Endothelial cell of umbilical vein (primary cell): ENCODE measurements at regions not wholly inside any gene's neighbourhood (a gene's known extent, or its start where the extent isn't known, plus 50 kb on each side); places are given as distances from the start of the nearest gene placed in this dataset.

Experiments
- BruUV-seq: library from RNA; stranded (reverse); fragments of 400-500 nt; replicated peaks from 2 replicates; lab custom pipeline; 2021; lab: Mats Ljungman, UMichigan
- CTCF ChIA-PET: fragments of 300-600, 350-600 bp; sonication (Branson Sonifier 250); formaldehyde crosslinking; loops from one replicate; lab custom pipeline; 2021; ENCODE audit warnings: antibody characterized with exemption, inconsistent platforms; lab: Charles Lee
- POLR2A ChIA-PET: fragments of 300-600, 350-600 bp; sonication (Branson Sonifier 250); formaldehyde crosslinking; loops from one replicate; lab custom pipeline; 2021; ENCODE audit warnings: antibody characterized with exemption, inconsistent platforms; lab: Charles Lee
- DNase-seq: peaks from one replicate; pipeline ENCODE4 v3.0.0-alpha.2; 2011; ENCODE audit warnings: low read depth, low spot score
- FAIRE-seq: peaks from 2 replicates; lab custom pipeline; 2011; peaks lifted over from hg19 to GRCh38; lab: Jason Lieb, UNC
- H2AFZ ChIP-seq: 2 replicates; pipeline ENCODE4 v1.6.0; 2012; ENCODE audit warnings: low read depth, low read length, control low read depth, inconsistent platforms
- H3K27ac ChIP-seq: 2 replicates; pipeline ENCODE4 v1.5.1; 2011; ENCODE audit warnings: low read depth, mild to moderate bottlenecking, control low read depth, low read length, moderate library complexity; ENCODE audit not compliant: insufficient read depth
- H3K27me3 ChIP-seq, 2 experiments: 2 replicates each; pipeline versions ENCODE4 v1.6.0 to v1.6.1; 2011; ENCODE audit warnings: low read length in 2 of 2, mixed read lengths in 1 of 2; ENCODE audit not compliant: control insufficient read depth in 2 of 2, insufficient read depth in 2 of 2
- H3K36me3 ChIP-seq, 2 experiments: 2 replicates in 1 of 2; 3 replicates in 1 of 2; pipeline ENCODE4 v1.5.1; 2011; ENCODE audit warnings: low read length in 2 of 2, mild to moderate bottlenecking in 1 of 2, moderate library complexity in 1 of 2; ENCODE audit not compliant: control insufficient read depth in 2 of 2, insufficient read depth in 2 of 2; ENCODE audit errors: extremely low read depth in 1 of 2
- H3K4me1 ChIP-seq: 3 replicates; pipeline ENCODE4 v1.5.1; 2011; ENCODE audit warnings: mild to moderate bottlenecking, low read length; ENCODE audit not compliant: control insufficient read depth, insufficient read depth; ENCODE audit errors: extremely low read depth
- H3K4me2 ChIP-seq: 2 replicates; pipeline ENCODE4 v1.6.1; 2011; ENCODE audit warnings: low read length, control low read depth, mixed read lengths; ENCODE audit not compliant: insufficient read depth
- H3K4me3 ChIP-seq, 3 experiments: fragments of 200-600 bp in 1 of 3; sonication (generic), shearing (Covaris generic) in 1 of 3; replicated peaks in 1 of 3; 2 replicates each; pipeline ENCODE4 v1.5.1; 2011 to 2016; ENCODE audit warnings: control low read depth in 3 of 3, low read length in 3 of 3, mild to moderate bottlenecking in 2 of 3, inconsistent platforms in 1 of 3, low read depth in 1 of 3, moderate library complexity in 1 of 3; ENCODE audit not compliant: insufficient read depth in 1 of 3
- H3K79me2 ChIP-seq: 2 replicates; pipeline ENCODE4 v1.6.0; 2012; ENCODE audit warnings: low read length, inconsistent platforms; ENCODE audit not compliant: control insufficient read depth, insufficient read depth
- H3K9ac ChIP-seq: replicated peaks from 2 replicates; pipeline ENCODE3; 2011; ENCODE audit warnings: low read length, control low read depth; ENCODE audit not compliant: insufficient read depth; ENCODE audit errors: extremely low read depth
- H3K9me1 ChIP-seq: replicated peaks from 3 replicates; pipeline ENCODE4 v1.6.0; 2011; ENCODE audit warnings: mild to moderate bottlenecking, low read length; ENCODE audit not compliant: control insufficient read depth, insufficient read depth; ENCODE audit errors: extremely low read depth
- H3K9me3 ChIP-seq: replicated peaks from 2 replicates; pipeline ENCODE4 v1.5.1; 2012; ENCODE audit warnings: low read length, inconsistent platforms; ENCODE audit not compliant: control insufficient read depth, insufficient read depth
- H4K20me1 ChIP-seq: replicated peaks from 2 replicates; pipeline ENCODE3; 2011; ENCODE audit warnings: mild to moderate bottlenecking, low read length; ENCODE audit not compliant: control insufficient read depth, insufficient read depth; ENCODE audit errors: extremely low read depth
- CTCF ChIP-seq, 2 donors: IDR thresholded peaks; 1 replicate in 1 of 2; 2 replicates in 1 of 2; pipeline ENCODE4 v1.5.1; 2011; ENCODE audit warnings: low read length in 2 of 2, mild to moderate bottlenecking in 2 of 2, moderate library complexity in 2 of 2, control low read depth in 1 of 2, inconsistent platforms in 1 of 2, low read depth in 1 of 2; ENCODE audit not compliant: insufficient read depth in 1 of 2; ENCODE audit errors: extremely low read depth in 1 of 2
- EZH2 ChIP-seq: IDR thresholded peaks from 2 replicates; pipeline ENCODE4 v1.6.1; 2012; ENCODE audit warnings: borderline replicate concordance, low read depth, mild to moderate bottlenecking, moderate library complexity, low read length, inconsistent platforms; ENCODE audit not compliant: severe bottlenecking
- FOS ChIP-seq: IDR thresholded peaks from 2 replicates; pipeline ENCODE4 v1.6.1; 2011; ENCODE audit warnings: mild to moderate bottlenecking, low read length, moderate library complexity, borderline replicate concordance; ENCODE audit not compliant: insufficient read depth
- GATA2 ChIP-seq: IDR thresholded peaks from 2 replicates; pipeline ENCODE4 v1.7.0; 2011; ENCODE audit warnings: low read depth, mild to moderate bottlenecking, moderate library complexity, mixed read lengths, low read length; ENCODE audit not compliant: insufficient read length, insufficient read depth
- JUN ChIP-seq: IDR thresholded peaks from 2 replicates; pipeline ENCODE4 v1.6.1; 2011; ENCODE audit warnings: borderline replicate concordance, low read depth; ENCODE audit not compliant: insufficient read length, insufficient read depth
- MAX ChIP-seq: IDR thresholded peaks from 2 replicates; pipeline ENCODE4 v1.6.1; 2011; ENCODE audit not compliant: insufficient read depth, insufficient read length
- MYC ChIP-seq: IDR thresholded peaks from one replicate; pipeline ENCODE4 v1.6.1; 2011; ENCODE audit warnings: mild to moderate bottlenecking, low read depth, low read length
- POLR2A ChIP-seq: IDR thresholded peaks from 2 replicates; pipeline ENCODE4 v1.6.1; 2012; ENCODE audit warnings: low read depth, mild to moderate bottlenecking, control low read depth, low read length
- POLR2AphosphoS5 ChIP-seq: IDR thresholded peaks from 2 replicates; pipeline ENCODE4 v1.6.1; 2012; ENCODE audit warnings: low read depth, mild to moderate bottlenecking, control low read depth, low read length, moderate library complexity; ENCODE audit not compliant: insufficient read depth
- dilution Hi-C: fragments of 300-500 bp; cut with MboI; formaldehyde crosslinking; loops from one replicate; pipeline ENCODE4 v1.15.0; 2019; ENCODE audit warnings: low sequenced_read_pairs; ENCODE audit not compliant: extremely low pct_ligation_motif_present
- intact Hi-C: fragments of 100-400 bp; cut with micrococcal nuclease; formaldehyde crosslinking; loops from one replicate; pipeline ENCODE4 v1.10.0; 2022

- Histone ChIP-seq H3K36me3 (no peaks in the 10 kb centered on the region), H3K4me2 (no peak overlapping the region), H3K27ac (no peak overlapping the region), H3K79me2 (no peaks in the 10 kb centered on the region), H3K4me1 (peaks cover 24% of the 10 kb centered on the region), H3K9me3 (no peaks in the 10 kb centered on the region), H4K20me1 (no peaks in the 10 kb centered on the region), H3K9me1 (no peaks in the 10 kb centered on the region), H2AFZ (no peak overlapping the region), H3K27me3 (no peaks in the 10 kb centered on the region), H3K4me3 (no peak overlapping the region), H3K9ac (no peak overlapping the region)
- intact Hi-C loops (no loop called here), dilution Hi-C loops (no loop called here)
- DNase-seq (no peak), FAIRE-seq (no peak)
- no peak for TF ChIP-seq CTCF (IDR thresholded peaks at IDR 0.05; ENCODE audit: extremely low read depth in 1 of 2, insufficient read depth in 1 of 2, low read depth in 1 of 2, low read length in 2 of 2)
- TF ChIP-seq MYC, result no peak
- no peak for TF ChIP-seq POLR2AphosphoS5
- TF ChIP-seq EZH2, result no peak
- TF ChIP-seq GATA2, result no peak
- TF ChIP-seq FOS, result no peak
- TF ChIP-seq JUN, result no peak
- TF ChIP-seq POLR2A, result no peak
- no peak for TF ChIP-seq MAX
- ChIA-PET CTCF (no interaction called here), POLR2A (no interaction called here)
- BruUV-seq, result no TSS peak
Measured at GRCh38 chr18:56289381-56289780, 349.0 kb downstream of the TXNL1 start.
